RWPE1 (cell line): ENCODE measurements at regions not wholly inside any gene's neighbourhood (a gene's known extent, or its start where the extent isn't known, plus 50 kb on each side); places are given as distances from the start of the nearest gene placed in this dataset.
"Not testable (repeated sequence)": the region's sequence is repeated elsewhere in the genome, so short reads cannot be mapped to it uniquely, and the experiment has no call there.

Source experiments
- CTCF ChIA-PET: fragments of 350-600 bp; sonication (Branson Sonifier 250); formaldehyde crosslinking; extraction: SDS; loops from one replicate; lab custom pipeline; 2021; lab: Yijun Ruan, JAX
- POLR2A ChIA-PET: fragments of 400-600 bp; formaldehyde crosslinking; extraction: SDS; loops from one replicate; lab custom pipeline; 2020; ENCODE audit warnings: antibody characterized with exemption; ENCODE audit not compliant: low non-redundant PET; lab: Yijun Ruan, JAX
- DNase-seq: peaks from one replicate; pipeline ENCODE4 v3.0.0; 2012; ENCODE audit warnings: low spot score
- H3K27ac ChIP-seq: fragments of 450-650 bp; 2 replicates; pipeline ENCODE4 v1.5.1; 2017
- TF ChIP-seq, protein P1 (sequence below): fragments of 450-650 bp; conservative IDR thresholded peaks from 2 replicates; pipeline ENCODE4 v1.5.1; 2017; ENCODE audit warnings: low read depth, mild to moderate bottlenecking

- TF ChIP-seq, protein P1, sequence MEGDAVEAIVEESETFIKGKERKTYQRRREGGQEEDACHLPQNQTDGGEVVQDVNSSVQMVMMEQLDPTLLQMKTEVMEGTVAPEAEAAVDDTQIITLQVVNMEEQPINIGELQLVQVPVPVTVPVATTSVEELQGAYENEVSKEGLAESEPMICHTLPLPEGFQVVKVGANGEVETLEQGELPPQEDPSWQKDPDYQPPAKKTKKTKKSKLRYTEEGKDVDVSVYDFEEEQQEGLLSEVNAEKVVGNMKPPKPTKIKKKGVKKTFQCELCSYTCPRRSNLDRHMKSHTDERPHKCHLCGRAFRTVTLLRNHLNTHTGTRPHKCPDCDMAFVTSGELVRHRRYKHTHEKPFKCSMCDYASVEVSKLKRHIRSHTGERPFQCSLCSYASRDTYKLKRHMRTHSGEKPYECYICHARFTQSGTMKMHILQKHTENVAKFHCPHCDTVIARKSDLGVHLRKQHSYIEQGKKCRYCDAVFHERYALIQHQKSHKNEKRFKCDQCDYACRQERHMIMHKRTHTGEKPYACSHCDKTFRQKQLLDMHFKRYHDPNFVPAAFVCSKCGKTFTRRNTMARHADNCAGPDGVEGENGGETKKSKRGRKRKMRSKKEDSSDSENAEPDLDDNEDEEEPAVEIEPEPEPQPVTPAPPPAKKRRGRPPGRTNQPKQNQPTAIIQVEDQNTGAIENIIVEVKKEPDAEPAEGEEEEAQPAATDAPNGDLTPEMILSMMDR: no peak
- peak overlapping the region; percentile 38 for H3K27ac ChIP-seq
- POLR2A ChIA-PET: no interaction called here
- peak; percentile 41 for DNase-seq
- CTCF ChIA-PET: interaction anchor here (0.8 kb wide), 1 partner anchor 35 kb away, joined by 3 read pairs; no protein-coding TSS in a partner anchor
These were observed 144.5 kb downstream of the SMIM20 start for GRCh38 chr4:26058537-26058936.

DNA sequence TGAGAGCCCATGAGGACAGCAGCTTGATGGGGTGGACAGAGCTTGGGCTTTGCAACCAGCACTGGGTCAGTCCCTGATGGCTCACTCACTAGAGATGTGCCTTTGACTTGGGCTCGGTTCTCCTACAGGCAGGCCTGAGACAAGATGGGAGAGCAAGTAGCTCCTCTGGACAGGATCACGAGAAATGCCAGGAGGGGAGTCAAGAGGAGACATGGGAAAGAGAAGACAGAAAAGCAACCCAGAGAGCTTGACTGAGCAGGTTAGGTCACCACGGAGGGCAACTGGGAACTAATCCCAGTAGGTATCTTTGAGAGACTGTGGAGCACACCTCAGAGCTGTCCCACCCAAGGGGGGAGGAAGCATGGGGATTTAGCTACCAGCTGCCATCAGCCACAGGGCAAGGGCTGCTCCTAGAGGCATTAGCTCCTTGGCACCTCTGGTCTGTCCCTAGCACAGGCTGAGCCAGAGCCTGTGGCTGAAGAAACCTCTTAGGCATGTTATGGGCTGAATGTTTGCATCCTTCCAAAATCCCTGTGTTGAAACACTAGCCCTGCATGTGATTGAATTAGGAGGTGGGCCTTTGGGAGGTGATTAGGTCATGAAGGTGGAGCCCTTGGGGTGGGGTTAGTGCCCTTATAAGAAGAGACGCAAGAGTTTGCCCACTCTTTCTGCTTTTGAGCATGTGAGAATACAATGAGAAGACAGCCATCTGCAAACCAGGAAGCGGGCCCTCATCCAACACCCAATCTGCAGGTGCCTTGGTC lies 145.6 kb downstream of the SMIM20 start:
- POLR2A ChIA-PET: no interaction called here

GRCh38 chr4:26060286-26060685 lies 146.3 kb downstream of the SMIM20 start:
- ChIA-PET POLR2A (no interaction called here), CTCF (no interaction called here)
- TF ChIP-seq, protein P1: no peak

More for the DNA sequence above, 145.6 kb downstream of the SMIM20 start:
- no peak overlapping the region for H3K27ac ChIP-seq
- CTCF ChIA-PET: interaction anchor here (0.8 kb wide), 1 partner anchor 271 kb away, joined by 3 read pairs; no protein-coding TSS in a partner anchor
- TF ChIP-seq, protein P1: no peak
- DNase-seq: no peak

GRCh38 chr4:26061248-26061986 lies 147.4 kb downstream of the SMIM20 start:
- CTCF ChIA-PET: interaction anchor here (0.7 kb wide), 1 partner anchor 239 kb away, joined by 3 read pairs; no protein-coding TSS in a partner anchor
- peak; percentile 23 for DNase-seq
- TF ChIP-seq, protein P1: peak; percentile 41
- no peak overlapping the region for H3K27ac ChIP-seq
- POLR2A ChIA-PET: no interaction called here

More at GRCh38 chr4:26060286-26060685, 146.3 kb downstream of the SMIM20 start:
- no peak overlapping the region for H3K27ac ChIP-seq
- DNase-seq: no peak

DNA sequence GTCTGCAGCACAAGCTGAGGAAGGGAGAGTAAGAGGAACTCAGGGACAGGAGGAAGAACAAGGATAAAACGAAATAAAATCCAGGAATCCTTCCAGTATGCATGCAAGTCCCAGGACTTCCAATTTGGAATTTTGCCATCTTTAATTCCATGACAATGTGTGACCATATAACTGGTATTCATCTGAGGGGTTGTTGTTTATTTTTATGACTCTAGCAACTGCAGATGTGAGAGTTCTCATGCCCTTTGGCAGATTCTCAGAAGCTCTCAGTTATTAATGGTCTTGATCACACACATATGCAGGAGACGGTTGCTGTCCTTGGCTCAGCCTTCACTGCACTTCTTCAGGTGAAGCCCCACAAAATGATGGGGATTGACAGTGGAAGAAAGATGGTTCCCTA lies 148.2 kb downstream of the SMIM20 start:
- ChIA-PET POLR2A (no interaction called here), CTCF (interaction anchor here (0.6 kb wide), 1 partner anchor 335 kb away, joined by 3 read pairs; no protein-coding TSS in a partner anchor)
- no peak for DNase-seq
- TF ChIP-seq, protein P1: no peak
- no peak overlapping the region for H3K27ac ChIP-seq

DNA sequence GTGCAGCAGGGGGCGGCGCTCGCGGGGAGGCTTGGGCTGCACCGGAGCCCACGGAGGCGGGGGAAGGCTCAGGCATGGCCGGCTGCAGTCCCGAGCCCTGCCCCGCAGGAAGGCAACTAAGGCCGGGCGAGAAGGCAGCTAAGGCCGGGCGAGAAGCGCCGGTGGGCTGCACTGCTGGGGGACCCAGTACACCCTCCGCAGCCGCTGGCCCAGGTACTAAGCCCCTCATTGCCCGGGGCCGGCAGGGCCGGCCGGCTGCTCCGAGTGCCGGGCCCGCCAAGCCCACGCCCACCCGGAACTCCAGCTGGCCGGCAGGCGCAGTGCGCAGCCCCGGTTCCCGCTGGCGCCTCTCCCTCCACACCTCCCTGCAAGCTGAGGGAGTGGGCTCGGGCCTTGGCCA lies 150.0 kb downstream of the SMIM20 start:
- CTCF ChIA-PET: interaction anchor here (0.5 to 0.7 kb wide), 2 partner anchors 22 to 277 kb away, joined by 3 to 5 read pairs; no protein-coding TSS in a partner anchor
- DNase-seq, H3K27ac ChIP-seq, POLR2A ChIA-PET: not testable (repeated sequence)
